Panc1 (cell line): ENCODE measurements at regions not wholly inside any gene's neighbourhood (a gene's known extent, or its start where the extent isn't known, plus 50 kb on each side); places are given as distances from the start of the nearest gene placed in this dataset.
A peak's percentile ranks its signal among the peaks of the same experiment; 100 is the strongest.
"Not testable (repeated sequence)": the region's sequence is repeated elsewhere in the genome, so short reads cannot be mapped to it uniquely, and the experiment has no call there.

Experiments
- ATAC-seq: fragments of 200-7000 bp; cut with Tn5 transposase; 2 replicates; pipeline ENCODE4 v1.9.1; 2020; ENCODE audit warnings: mild to moderate bottlenecking, moderate library complexity
- BruUV-seq: library from RNA; stranded (reverse); fragments of 400-500 nt; replicated peaks from 2 replicates; lab custom pipeline; 2021; lab: Mats Ljungman, UMichigan
- CTCF ChIA-PET: fragments of 300-600 bp; sonication (Branson Sonifier 250); formaldehyde crosslinking; loops from one replicate; lab custom pipeline; 2022; ENCODE audit warnings: antibody characterized with exemption; lab: Charles Lee
- POLR2A ChIA-PET: fragments of 300-600 bp; sonication (Branson Sonifier 250); formaldehyde crosslinking; loops from one replicate; lab custom pipeline; 2022; ENCODE audit warnings: antibody characterized with exemption; lab: Charles Lee
- DNase-seq: peaks from one replicate; pipeline ENCODE4 v3.0.0-alpha.2; 2010; ENCODE audit warnings: low read depth, low spot score
- H3K27ac ChIP-seq: 2 replicates; pipeline ENCODE4 v1.5.1; 2011; ENCODE audit warnings: mild to moderate bottlenecking, low read length, inconsistent platforms
- H3K27me3 ChIP-seq: fragments of 200-500 bp; sonication (Bioruptor generic); 2 replicates; pipeline ENCODE4 v1.6.0; 2014; ENCODE audit warnings: low read length, inconsistent platforms; ENCODE audit not compliant: control insufficient read depth, insufficient read depth
- H3K36me3 ChIP-seq: fragments of 200-500 bp; sonication (Bioruptor generic); 2 replicates; pipeline ENCODE4 v1.5.1; 2014; ENCODE audit warnings: inconsistent platforms, mild to moderate bottlenecking, low read length, moderate library complexity; ENCODE audit not compliant: control insufficient read depth, insufficient read depth
- H3K4me1 ChIP-seq: 2 replicates; pipeline ENCODE4 v1.5.1; 2011; ENCODE audit warnings: inconsistent platforms, mild to moderate bottlenecking, low read length, moderate library complexity; ENCODE audit not compliant: control insufficient read depth, insufficient read depth
- H3K4me3 ChIP-seq, 2 experiments: 2 replicates each; pipeline ENCODE4 v1.5.1; 2011 to 2012; ENCODE audit warnings: low read depth in 2 of 2, low read length in 2 of 2, mild to moderate bottlenecking in 2 of 2, inconsistent platforms in 1 of 2, moderate library complexity in 1 of 2
- H3K9me3 ChIP-seq: fragments of 200-500 bp; sonication (Bioruptor generic); 2 replicates; pipeline ENCODE4 v1.5.1; 2014; ENCODE audit warnings: low read depth, mild to moderate bottlenecking, inconsistent platforms, low read length, moderate library complexity; ENCODE audit not compliant: control insufficient read depth, insufficient read depth
- CTCF ChIP-seq: fragments of 450-650 bp; IDR thresholded peaks from 2 replicates; pipeline ENCODE4 v1.5.1; 2017; ENCODE audit warnings: mild to moderate bottlenecking
- POLR2AphosphoS5 ChIP-seq: IDR thresholded peaks from 2 replicates; pipeline ENCODE4 v1.6.1; 2012; ENCODE audit warnings: mild to moderate bottlenecking, low read depth, low read length, moderate library complexity
- REST ChIP-seq, 2 experiments: IDR thresholded peaks; 2 replicates each; pipeline ENCODE4 v1.6.1; 2011 to 2012; ENCODE audit warnings: low read depth in 2 of 2, control low read depth in 1 of 2, low read length in 1 of 2, mild to moderate bottlenecking in 1 of 2, moderate library complexity in 1 of 2; ENCODE audit not compliant: insufficient read depth in 1 of 2
- SIN3A ChIP-seq: IDR thresholded peaks from 2 replicates; pipeline ENCODE4 v1.6.1; 2012; ENCODE audit warnings: low read depth, mild to moderate bottlenecking, low read length, moderate library complexity, borderline replicate concordance; ENCODE audit not compliant: insufficient read depth
- TCF7L2 ChIP-seq: IDR thresholded peaks from 2 replicates; pipeline ENCODE4 v1.6.1; 2011; ENCODE audit warnings: mild to moderate bottlenecking, low read depth, low read length, inconsistent platforms
- in situ Hi-C: cut with HindIII; loops from 2 replicates; pipeline ENCODE4 v1.10.0; 2016; ENCODE audit warnings: low sequenced_read_pairs, low pct_unique_long_range_greater_than_20kb
- intact Hi-C: fragments of 100-400 bp; cut with micrococcal nuclease; formaldehyde crosslinking; loops from one replicate; pipeline ENCODE4 v1.10.0; 2022; ENCODE audit not compliant: unreplicated experiment

- in situ Hi-C loops (no loop called here), intact Hi-C loops (no loop called here)
- Histone ChIP-seq H3K27me3 (no peaks in the 10 kb centered on the region), H3K9me3 (no peaks in the 10 kb centered on the region), H3K4me3 (no peak overlapping the region), H3K36me3 (no peaks in the 10 kb centered on the region), H3K27ac (no peak overlapping the region; the same call in 1 of the 2 replicates), H3K4me1 (no peaks in the 10 kb centered on the region; the same call in 1 of the 2 replicates)
- no TSS peak for BruUV-seq
- TF ChIP-seq CTCF, result no peak
- no peak for TF ChIP-seq POLR2AphosphoS5
- DNase-seq (peak; percentile 24), ATAC-seq (peak; percentile 58; the same call in 1 of the 2 replicates)
- ChIA-PET POLR2A (no interaction called here), CTCF (no interaction called here)
Measured at GRCh38 chr5:25540628-25541027, 895.9 kb upstream of the CDH10 start.

GRCh38 chr5:25539536-25539935 lies 894.8 kb upstream of the CDH10 start:
- Histone ChIP-seq H3K4me3 (no peak overlapping the region), H3K9me3 (no peaks in the 10 kb centered on the region), H3K27ac (no peak overlapping the region), H3K4me1 (no peaks in the 10 kb centered on the region; the same call in 1 of the 2 replicates), H3K27me3 (no peaks in the 10 kb centered on the region), H3K36me3 (no peaks in the 10 kb centered on the region)
- CTCF ChIA-PET, result interaction anchor here (0.5 kb wide), 1 partner anchor 789 kb away, joined by 3 read pairs; no protein-coding TSS in a partner anchor
- TF ChIP-seq TCF7L2 (no peak), REST (IDR thresholded peaks at IDR 0.05; ENCODE audit: insufficient read depth in 1 of 2, low read depth in 2 of 2, low read length in 1 of 2) (no peak), POLR2AphosphoS5 (no peak), SIN3A (no peak), CTCF (no peak)
- intact Hi-C loops (no loop called here), in situ Hi-C loops (no loop called here)
- DNase-seq, result no peak
- POLR2A ChIA-PET, result no interaction called here
- ATAC-seq, result no peak
- no TSS peak for BruUV-seq

- in situ Hi-C loops, ATAC-seq, H3K4me1 ChIP-seq, DNase-seq, H3K4me3 ChIP-seq, CTCF ChIA-PET, BruUV-seq, H3K36me3 ChIP-seq, intact Hi-C loops, H3K9me3 ChIP-seq, POLR2A ChIA-PET, H3K27me3 ChIP-seq, H3K27ac ChIP-seq: not testable (repeated sequence)
Measured at GRCh38 chr5:25536461-25536860, 891.7 kb upstream of the CDH10 start.
